Astrocyte (in vitro differentiated cells and primary cell): ENCODE measurements at regions not wholly inside any gene's neighbourhood (a gene's known extent, or its start where the extent isn't known, plus 50 kb on each side); places are given as distances from the start of the nearest gene placed in this dataset.

Experiments used
- CTCF ChIP-seq: IDR thresholded peaks from 2 replicates; pipeline ENCODE4 v1.5.1; 2011; ENCODE audit warnings: low read depth, mild to moderate bottlenecking, inconsistent platforms, low read length, moderate library complexity; ENCODE audit not compliant: insufficient read depth
- EZH2 ChIP-seq: IDR thresholded peaks from 2 replicates; pipeline ENCODE4 v1.6.1; 2012; ENCODE audit warnings: mild to moderate bottlenecking, low read length, inconsistent platforms; ENCODE audit not compliant: insufficient read depth

- TF ChIP-seq CTCF = no peak
- TF ChIP-seq EZH2 = no peak
Measured at GRCh38 chrX:147351644-147352043, 537.1 kb upstream of the CXorf51A start.
